ENCODE measurements at regions not wholly inside any gene's neighbourhood (a gene's known extent, or its start where the extent isn't known, plus 50 kb on each side); places are given as distances from the start of the nearest gene placed in this dataset.
"Not testable (repeated sequence)": the region's sequence is repeated elsewhere in the genome, so short reads cannot be mapped to it uniquely, and the experiment has no call there.

- no peak for DNase-seq
- intact Hi-C loops (cut with DNase I) = no loop called here
- Histone ChIP-seq H3K27me3 (no peaks in the 10 kb centered on the region), H3K36me3 (no peaks in the 10 kb centered on the region), H3K4me3 (no peak overlapping the region), H3K4me1 (ENCODE audit: insufficient read depth) (peaks cover 7% of the 10 kb centered on the region), H3K27ac (no peak overlapping the region), H3K9me3 (no peaks in the 10 kb centered on the region)
- WGBS, 3 donors = 47 to 67% (median 61%) methylated on average over 1 of the region's 1 CpG
- TF ChIP-seq CTCF (IDR thresholded peaks at IDR 0.05) = no peak
- no peak for TF ChIP-seq EP300 (IDR thresholded peaks at IDR 0.05)
- no peak for TF ChIP-seq POLR2A (IDR thresholded peaks at IDR 0.05)
Measured at GRCh38 chr15:92846741-92847140, 53.4 kb upstream of the CHD2 start.

- H3K36me3 ChIP-seq = no peaks in the 10 kb centered on the region
- 79 to 91% (median 87%) methylated on average over 5 of the region's 5 CpGs for WGBS, 3 donors
- H3K27me3 ChIP-seq = no peaks in the 10 kb centered on the region
- no peak for DNase-seq
- H3K27ac ChIP-seq = no peak overlapping the region
- no peak overlapping the region for H3K4me3 ChIP-seq
- H3K9me3 ChIP-seq = no peaks in the 10 kb centered on the region
- peaks cover 7% of the 10 kb centered on the region for H3K4me1 ChIP-seq (ENCODE audit: insufficient read depth)
- intact Hi-C loops (cut with DNase I) = no loop called here
- TF ChIP-seq EP300 (IDR thresholded peaks at IDR 0.05) (no peak), POLR2A (IDR thresholded peaks at IDR 0.05) (no peak), CTCF (IDR thresholded peaks at IDR 0.05) (no peak)
Measured at GRCh38 chr15:92847841-92848240, 52.3 kb upstream of the CHD2 start.

GRCh38 chr15:92848464-92848851 lies 51.7 kb upstream of the CHD2 start:
- DNase-seq = no peak
- H3K9me3 ChIP-seq = no peaks in the 10 kb centered on the region
- WGBS, 3 donors = 80 to 88% (median 87%) methylated on average over 7 of the region's 7 CpGs
- H3K27me3 ChIP-seq = no peaks in the 10 kb centered on the region
- H3K4me3 ChIP-seq = no peak overlapping the region
- intact Hi-C loops (cut with DNase I) = no loop called here
- H3K27ac ChIP-seq = no peak overlapping the region
- H3K4me1 ChIP-seq (ENCODE audit: insufficient read depth) = peaks cover 7% of the 10 kb centered on the region
- no peak for TF ChIP-seq POLR2A (IDR thresholded peaks at IDR 0.05)
- no peak for TF ChIP-seq EP300 (IDR thresholded peaks at IDR 0.05)
- no peak for TF ChIP-seq CTCF (IDR thresholded peaks at IDR 0.05)
- H3K36me3 ChIP-seq = no peaks in the 10 kb centered on the region

GRCh38 chr15:92848852-92849598 lies 51.1 kb upstream of the CHD2 start:
- intact Hi-C loops (cut with DNase I) = no loop called here
- WGBS, 3 donors = 53 to 58% (median 55%) methylated on average over 13 of the region's 13 CpGs
- peaks cover 7% of the 10 kb centered on the region for H3K4me1 ChIP-seq (ENCODE audit: insufficient read depth)
- H3K9me3 ChIP-seq = no peaks in the 10 kb centered on the region
- TF ChIP-seq POLR2A (IDR thresholded peaks at IDR 0.05) (no peak), EP300 (IDR thresholded peaks at IDR 0.05) (no peak), CTCF (IDR thresholded peaks at IDR 0.05) (no peak)
- H3K27me3 ChIP-seq = no peaks in the 10 kb centered on the region
- no peak overlapping the region for H3K4me3 ChIP-seq
- no peak for DNase-seq
- no peak overlapping the region for H3K27ac ChIP-seq
- no peaks in the 10 kb centered on the region for H3K36me3 ChIP-seq

- H3K9me3 ChIP-seq; H3K4me1 ChIP-seq (ENCODE audit: insufficient read depth); H3K27ac ChIP-seq; intact Hi-C loops (cut with DNase I); DNase-seq; H3K36me3 ChIP-seq; H3K27me3 ChIP-seq; H3K4me3 ChIP-seq: not testable (repeated sequence)
- 84 to 95% (median 91%) methylated on average over 3 of the region's 3 CpGs for WGBS, 3 donors
Measured at GRCh38 chr15:92850218-92850617, 49.9 kb upstream of the CHD2 start.
